MM.1S (cell line): ENCODE measurements at regions not wholly inside any gene's neighbourhood (a gene's known extent, or its start where the extent isn't known, plus 50 kb on each side); places are given as distances from the start of the nearest gene placed in this dataset.

Experiments
- DNase-seq: peaks from one replicate; pipeline ENCODE4 v3.0.0-alpha.2; 2015
- H2AFZ ChIP-seq: fragments of 300-600 bp; sonication (generic); 2 replicates; pipeline ENCODE4 v1.6.0; 2016; ENCODE audit warnings: antibody characterized with exemption, low read length
- H3F3A ChIP-seq: fragments of 300-600 bp; sonication (generic); 2 replicates; pipeline ENCODE4 v1.6.1; 2016; ENCODE audit warnings: mild to moderate bottlenecking, antibody characterized with exemption, low read length, moderate library complexity, mixed read lengths; ENCODE audit not compliant: insufficient read depth
- H3K27ac ChIP-seq: fragments of 300-600 bp; sonication (generic); 2 replicates; pipeline ENCODE4 v1.5.1; 2016; ENCODE audit warnings: mild to moderate bottlenecking, low read length
- H3K27me3 ChIP-seq: fragments of 300-600 bp; sonication (generic); replicated peaks from 2 replicates; pipeline ENCODE4 v1.6.0; 2016; ENCODE audit warnings: low read length; ENCODE audit not compliant: insufficient read depth
- H3K36me3 ChIP-seq: fragments of 300-600 bp; sonication (generic); replicated peaks from 2 replicates; pipeline ENCODE4 v1.6.1; 2016; ENCODE audit warnings: mild to moderate bottlenecking, low read length, mixed read lengths; ENCODE audit not compliant: insufficient read depth
- H3K4me1 ChIP-seq: fragments of 300-600 bp; sonication (generic); 2 replicates; pipeline ENCODE4 v1.6.1; 2016; ENCODE audit warnings: low read length, mixed read lengths
- H3K4me2 ChIP-seq: fragments of 300-600 bp; sonication (generic); 2 replicates; pipeline ENCODE4 v1.6.0; 2016; ENCODE audit warnings: low read depth, low read length
- H3K4me3 ChIP-seq: fragments of 300-600 bp; sonication (generic); 2 replicates; pipeline ENCODE4 v1.5.1; 2016; ENCODE audit warnings: low read length, mixed read lengths
- H3K79me2 ChIP-seq: fragments of 300-600 bp; sonication (generic); 2 replicates; pipeline ENCODE4 v1.6.1; 2016; ENCODE audit warnings: mixed run types, low read length, mixed read lengths
- H3K9ac ChIP-seq: fragments of 300-600 bp; sonication (generic); 2 replicates; pipeline ENCODE4 v1.6.1; 2016; ENCODE audit warnings: low read length, mixed read lengths
- H3K9me2 ChIP-seq: fragments of 300-600 bp; sonication (generic); replicated peaks from 2 replicates; pipeline ENCODE4 v1.6.1; 2016; ENCODE audit warnings: mild to moderate bottlenecking, low read length, mixed read lengths; ENCODE audit not compliant: insufficient read depth
- H3K9me3 ChIP-seq: fragments of 300-600 bp; sonication (generic); replicated peaks from 2 replicates; pipeline ENCODE4 v1.6.1; 2016; ENCODE audit warnings: mild to moderate bottlenecking, low read length, mixed read lengths; ENCODE audit not compliant: insufficient read depth
- H4K20me1 ChIP-seq: fragments of 300-600 bp; sonication (generic); 2 replicates; pipeline ENCODE4 v1.6.1; 2016; ENCODE audit warnings: mild to moderate bottlenecking, low read length, moderate library complexity, mixed read lengths; ENCODE audit not compliant: insufficient read depth
- CTCF ChIP-seq: fragments of 300-600 bp; sonication (generic); IDR thresholded peaks from 2 replicates; pipeline ENCODE4 v1.5.1; 2016; ENCODE audit warnings: antibody characterized with exemption, low read length, mixed read lengths
- EZH2 ChIP-seq: fragments of 300-600 bp; sonication (generic); optimal IDR thresholded peaks from 2 replicates; pipeline ENCODE3; 2017; ENCODE audit warnings: low read depth, mild to moderate bottlenecking, antibody characterized with exemption, low read length, mixed read lengths
- EZH2phosphoT487 ChIP-seq: fragments of 300-600 bp; sonication (generic); IDR thresholded peaks from 2 replicates; pipeline ENCODE4 v1.6.1; 2018; ENCODE audit warnings: antibody characterized with exemption, low read length

DNA sequence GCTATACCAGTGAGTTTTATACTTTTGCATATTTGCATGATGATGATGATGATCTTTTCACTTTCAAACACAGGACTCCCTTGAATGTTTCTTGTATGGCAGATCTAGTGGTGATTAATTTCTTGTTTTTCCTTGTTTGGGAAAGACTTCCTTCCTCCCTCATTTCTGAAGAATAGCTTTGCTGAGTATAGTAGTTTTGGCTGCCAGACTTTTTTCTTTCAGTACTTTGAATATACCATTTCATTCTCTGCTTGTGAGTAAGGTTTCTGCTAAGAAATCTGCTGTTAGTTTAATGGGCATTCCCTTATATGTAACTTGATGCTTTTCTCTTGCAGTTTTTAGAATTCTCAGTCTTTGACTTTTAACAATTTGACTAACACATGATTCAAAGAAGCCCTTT is 547.4 kb upstream of the CXADR start:
- Histone ChIP-seq H3K27me3 (no peaks in the 10 kb centered on the region), H3K4me2 (no peak overlapping the region), H3K27ac (no peak overlapping the region), H3K4me3 (no peak overlapping the region), H3F3A (no peaks in the 10 kb centered on the region), H3K36me3 (no peaks in the 10 kb centered on the region), H3K79me2 (no peaks in the 10 kb centered on the region), H3K9ac (no peak overlapping the region), H2AFZ (no peak overlapping the region), H3K9me3 (no peaks in the 10 kb centered on the region), H3K4me1 (no peaks in the 10 kb centered on the region), H4K20me1 (no peaks in the 10 kb centered on the region), H3K9me2 (no peaks in the 10 kb centered on the region)
- TF ChIP-seq EZH2phosphoT487 = no peak
- TF ChIP-seq EZH2 = no peak
- no peak for TF ChIP-seq CTCF
- no peak for DNase-seq

DNA sequence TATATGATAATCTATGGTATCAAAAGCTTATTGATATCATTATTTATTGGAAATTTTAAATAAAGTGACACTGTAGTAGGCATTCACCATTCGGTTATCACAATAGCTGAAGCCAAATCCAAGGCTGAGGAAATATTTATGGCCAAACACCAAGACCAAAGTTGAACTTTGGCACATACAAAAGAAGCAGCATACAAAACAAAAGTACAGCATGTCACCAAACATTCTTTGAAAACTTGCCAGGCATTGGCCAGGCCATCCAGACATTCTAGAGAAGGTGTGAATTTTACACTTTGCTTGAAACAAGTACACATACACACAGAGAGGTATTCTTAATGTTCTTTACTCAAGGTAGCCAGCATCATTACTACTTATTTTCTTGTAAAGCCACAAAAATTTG is 544.4 kb upstream of the CXADR start:
- Histone ChIP-seq H3K4me3 (no peak overlapping the region), H3K9me2 (no peaks in the 10 kb centered on the region), H3K4me2 (no peak overlapping the region), H3F3A (no peaks in the 10 kb centered on the region), H3K27me3 (no peaks in the 10 kb centered on the region), H2AFZ (no peak overlapping the region), H3K4me1 (no peaks in the 10 kb centered on the region), H3K36me3 (no peaks in the 10 kb centered on the region), H4K20me1 (no peaks in the 10 kb centered on the region), H3K79me2 (no peaks in the 10 kb centered on the region), H3K27ac (no peak overlapping the region), H3K9ac (no peak overlapping the region), H3K9me3 (no peaks in the 10 kb centered on the region)
- DNase-seq = no peak
- TF ChIP-seq EZH2 (no peak), EZH2phosphoT487 (no peak), CTCF (no peak)

DNA sequence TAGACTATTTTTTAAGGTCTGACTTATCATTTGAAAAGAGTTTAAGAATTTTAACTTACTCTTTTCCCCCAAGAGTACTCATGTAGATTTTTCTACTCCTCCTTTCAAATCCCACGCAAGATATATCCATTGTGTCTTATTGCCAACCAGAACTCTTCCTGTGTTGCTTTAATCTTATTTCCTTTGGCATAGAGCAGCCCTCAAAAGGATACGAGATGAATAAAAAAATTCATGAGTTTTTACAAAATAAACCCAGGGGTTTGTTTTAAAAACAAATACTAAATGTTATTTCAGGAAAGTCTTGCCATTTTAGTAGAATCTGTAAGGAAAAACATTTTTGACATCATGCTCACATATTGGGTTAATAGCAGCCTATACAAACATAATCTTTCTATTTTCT is 543.2 kb upstream of the CXADR start:
- no peaks in the 10 kb centered on the region for H3K9me3 ChIP-seq
- H3K4me1 ChIP-seq = no peaks in the 10 kb centered on the region
- H3F3A ChIP-seq = no peaks in the 10 kb centered on the region
- no peaks in the 10 kb centered on the region for H3K79me2 ChIP-seq
- H4K20me1 ChIP-seq = no peaks in the 10 kb centered on the region
- TF ChIP-seq EZH2 = no peak
- TF ChIP-seq EZH2phosphoT487 = no peak
- TF ChIP-seq CTCF = no peak
- no peaks in the 10 kb centered on the region for H3K27me3 ChIP-seq
- no peaks in the 10 kb centered on the region for H3K36me3 ChIP-seq
- no peak overlapping the region for H3K9ac ChIP-seq
- DNase-seq = no peak
- H3K27ac ChIP-seq = no peak overlapping the region
- H3K4me2 ChIP-seq = no peak overlapping the region
- H2AFZ ChIP-seq = no peak overlapping the region
- no peaks in the 10 kb centered on the region for H3K9me2 ChIP-seq
- no peak overlapping the region for H3K4me3 ChIP-seq

DNA sequence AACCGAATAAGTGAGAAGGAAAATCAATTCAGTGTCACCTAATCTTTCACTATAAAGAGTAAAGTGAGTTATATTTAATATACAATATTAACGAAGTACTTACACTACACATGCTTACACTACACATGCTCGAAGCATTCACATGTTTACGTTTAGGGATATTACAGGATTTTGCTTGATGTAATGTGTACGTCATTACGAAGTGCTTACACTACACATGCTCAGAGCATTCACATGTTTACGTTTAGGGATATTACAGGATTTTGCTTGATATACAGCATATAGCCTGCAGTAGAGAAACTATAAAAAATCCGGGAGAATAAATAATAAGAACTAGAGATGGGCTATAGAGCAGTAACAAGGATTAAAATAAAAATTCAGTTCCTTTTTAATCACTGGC is 538.8 kb upstream of the CXADR start:
- Histone ChIP-seq H3F3A (no peaks in the 10 kb centered on the region), H3K9ac (no peak overlapping the region), H3K79me2 (no peaks in the 10 kb centered on the region), H3K27ac (no peak overlapping the region), H2AFZ (no peak overlapping the region), H3K9me2 (no peaks in the 10 kb centered on the region), H3K4me2 (no peak overlapping the region), H3K9me3 (no peaks in the 10 kb centered on the region), H3K36me3 (no peaks in the 10 kb centered on the region), H3K4me3 (no peak overlapping the region), H4K20me1 (no peaks in the 10 kb centered on the region), H3K4me1 (no peaks in the 10 kb centered on the region), H3K27me3 (no peaks in the 10 kb centered on the region)
- no peak for DNase-seq
- no peak for TF ChIP-seq CTCF
- TF ChIP-seq EZH2 = no peak
- no peak for TF ChIP-seq EZH2phosphoT487
